Loucy (cell line): ENCODE measurements at regions not wholly inside any gene's neighbourhood (a gene's known extent, or its start where the extent isn't known, plus 50 kb on each side); places are given as distances from the start of the nearest gene placed in this dataset.

Experiments used
- H2AFZ ChIP-seq: fragments of 200-600 bp; sonication (generic); 2 replicates; pipeline ENCODE4 v1.6.0; 2016; ENCODE audit warnings: antibody characterized with exemption, mild to moderate bottlenecking, low read length, moderate library complexity
- H3F3A ChIP-seq: fragments of 200-600 bp; 2 replicates; pipeline ENCODE4 v1.6.0; 2016; ENCODE audit warnings: antibody characterized with exemption, low read depth, mild to moderate bottlenecking
- H3K27me3 ChIP-seq: fragments of 200-600 bp; sonication (generic); 2 replicates; pipeline ENCODE4 v1.6.1; 2014; ENCODE audit warnings: low read length, mild to moderate bottlenecking; ENCODE audit not compliant: insufficient read depth, poor library complexity, severe bottlenecking
- H3K36me3 ChIP-seq: fragments of 200-600 bp; sonication (generic); 2 replicates; pipeline ENCODE4 v1.6.1; 2016; ENCODE audit warnings: low read length; ENCODE audit not compliant: insufficient read depth
- H3K4me1 ChIP-seq: fragments of 200-600 bp; sonication (generic); 2 replicates; pipeline ENCODE4 v1.5.1; 2014; ENCODE audit warnings: low read length, mild to moderate bottlenecking; ENCODE audit not compliant: insufficient read depth, poor library complexity, severe bottlenecking
- H3K4me2 ChIP-seq: fragments of 200-600 bp; sonication (generic); 2 replicates; pipeline ENCODE4 v1.6.0; 2014; ENCODE audit warnings: antibody characterized with exemption, low read length, low read depth, mild to moderate bottlenecking; ENCODE audit not compliant: poor library complexity, severe bottlenecking
- H3K4me3 ChIP-seq: fragments of 200-600 bp; sonication (generic); 2 replicates; pipeline ENCODE4 v1.5.1; 2014; ENCODE audit warnings: low read length, mild to moderate bottlenecking, mixed read lengths; ENCODE audit not compliant: poor library complexity, severe bottlenecking
- H3K79me2 ChIP-seq: fragments of 200-600 bp; sonication (generic); 2 replicates; pipeline ENCODE4 v1.6.1; 2014; ENCODE audit warnings: low read length; ENCODE audit not compliant: insufficient read depth
- H3K9ac ChIP-seq: fragments of 200-600 bp; sonication (generic); 2 replicates; pipeline ENCODE4 v1.6.0; 2014; ENCODE audit warnings: mild to moderate bottlenecking, low read depth, low read length, moderate library complexity; ENCODE audit not compliant: poor library complexity, severe bottlenecking
- H3K9me2 ChIP-seq: fragments of 200-600 bp; sonication (generic); replicated peaks from 2 replicates; pipeline ENCODE4 v1.6.1; 2016; ENCODE audit warnings: low read depth, low read length, mixed read lengths
- H3K9me3 ChIP-seq: fragments of 200-600 bp; sonication (generic); 2 replicates; pipeline ENCODE4 v1.6.1; 2014; ENCODE audit warnings: mild to moderate bottlenecking, antibody characterized with exemption, low read length, low read depth; ENCODE audit not compliant: insufficient read depth
- H4K20me1 ChIP-seq: fragments of 200-600 bp; sonication (generic); 2 replicates; pipeline ENCODE4 v1.6.0; 2014; ENCODE audit warnings: antibody characterized with exemption, low read length, mild to moderate bottlenecking; ENCODE audit not compliant: insufficient read depth, poor library complexity, severe bottlenecking
- CTCF ChIP-seq: fragments of 200-600 bp; sonication (generic); conservative IDR thresholded peaks from 2 replicates; pipeline ENCODE4 v1.5.1; 2014; ENCODE audit warnings: mild to moderate bottlenecking, antibody characterized with exemption, low read length
- EZH2phosphoT487 ChIP-seq: fragments of 200-600 bp; IDR thresholded peaks from 2 replicates; pipeline ENCODE4 v1.6.1; 2018; ENCODE audit warnings: antibody characterized with exemption, mild to moderate bottlenecking, moderate library complexity, borderline replicate concordance

GRCh38 chr17:37838276-37838675, 85.9 kb upstream of the TBC1D3K start:
- Histone ChIP-seq H3K36me3 (no peaks in the 10 kb centered on the region), H3K4me1 (peaks cover 6% of the 10 kb centered on the region), H3K79me2 (no peaks in the 10 kb centered on the region), H2AFZ (no peak overlapping the region), H3F3A (no peaks in the 10 kb centered on the region), H3K27me3 (no peaks in the 10 kb centered on the region), H3K4me2 (no peak overlapping the region), H3K9ac (no peak overlapping the region), H3K9me2 (no peaks in the 10 kb centered on the region), H3K4me3 (no peak overlapping the region), H3K9me3 (no peaks in the 10 kb centered on the region), H4K20me1 (no peaks in the 10 kb centered on the region)
- TF ChIP-seq EZH2phosphoT487 (no peak), CTCF (no peak)

DNA sequence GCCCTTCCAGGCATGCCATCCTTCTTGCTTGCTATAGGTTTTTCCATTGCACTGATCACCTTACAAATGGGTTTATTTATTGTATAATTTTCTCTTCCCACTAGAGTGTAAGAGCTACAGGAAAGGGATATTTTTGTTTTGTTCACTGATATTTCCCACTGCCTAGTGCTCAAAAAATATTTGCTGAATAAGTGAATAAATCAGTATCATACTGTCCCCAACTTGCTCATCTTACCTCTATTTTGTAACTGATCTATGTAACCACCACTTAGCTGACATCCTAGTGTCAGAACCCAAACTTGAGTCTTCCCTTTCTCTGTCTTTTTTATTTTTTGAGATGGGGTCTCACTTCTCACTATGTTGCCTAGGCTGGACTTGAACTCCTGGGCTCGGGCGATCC, 87.6 kb upstream of the TBC1D3K start:
- H3K27me3 ChIP-seq, result no peaks in the 10 kb centered on the region
- peaks cover 6% of the 10 kb centered on the region for H3K4me1 ChIP-seq
- H3F3A ChIP-seq, result no peaks in the 10 kb centered on the region
- H2AFZ ChIP-seq, result no peak overlapping the region
- H3K4me2 ChIP-seq, result no peak overlapping the region
- TF ChIP-seq EZH2phosphoT487, result no peak
- H3K4me3 ChIP-seq, result no peak overlapping the region
- no peaks in the 10 kb centered on the region for H4K20me1 ChIP-seq
- H3K9ac ChIP-seq, result no peak overlapping the region
- H3K9me2 ChIP-seq, result no peaks in the 10 kb centered on the region
- H3K79me2 ChIP-seq, result no peaks in the 10 kb centered on the region
- H3K9me3 ChIP-seq, result no peaks in the 10 kb centered on the region
- no peaks in the 10 kb centered on the region for H3K36me3 ChIP-seq

DNA sequence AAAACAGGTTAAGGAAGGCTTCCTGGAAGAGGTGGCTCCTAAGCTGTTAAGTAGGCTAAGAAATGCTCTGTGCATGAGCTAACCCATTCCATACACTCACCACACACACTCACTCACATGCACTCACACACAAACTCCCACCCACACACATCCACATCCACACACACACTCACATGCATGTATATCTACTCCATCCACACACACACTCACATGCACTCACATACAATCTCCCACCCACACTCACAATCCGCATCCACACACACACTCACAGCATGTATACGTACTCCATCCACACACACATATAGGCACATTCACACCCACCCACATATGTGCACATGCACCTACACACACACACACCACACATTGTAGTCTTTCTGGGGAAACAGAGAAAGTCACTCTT, 89.3 kb upstream of the HNF1B start:
- H3F3A ChIP-seq, result no peaks in the 10 kb centered on the region
- no peak overlapping the region for H3K4me2 ChIP-seq
- H2AFZ ChIP-seq, result no peak overlapping the region
- no peaks in the 10 kb centered on the region for H4K20me1 ChIP-seq
- H3K4me1 ChIP-seq, result peaks cover 19% of the 10 kb centered on the region
- no peaks in the 10 kb centered on the region for H3K9me2 ChIP-seq
- no peak overlapping the region for H3K9ac ChIP-seq
- no peaks in the 10 kb centered on the region for H3K36me3 ChIP-seq
- H3K9me3 ChIP-seq, result no peaks in the 10 kb centered on the region
- no peaks in the 10 kb centered on the region for H3K79me2 ChIP-seq
- H3K27me3 ChIP-seq, result no peaks in the 10 kb centered on the region
- TF ChIP-seq EZH2phosphoT487 (no peak), CTCF (no peak)
- no peak overlapping the region for H3K4me3 ChIP-seq

- Histone ChIP-seq H3K79me2 (no peaks in the 10 kb centered on the region), H4K20me1 (no peaks in the 10 kb centered on the region), H3K4me1 (peaks cover 27% of the 10 kb centered on the region), H3K27me3 (no peaks in the 10 kb centered on the region), H3K4me3 (no peak overlapping the region), H3K9me2 (no peaks in the 10 kb centered on the region), H3K9ac (no peak overlapping the region), H3K4me2 (no peak overlapping the region), H3K36me3 (no peaks in the 10 kb centered on the region), H3F3A (no peaks in the 10 kb centered on the region), H3K9me3 (no peaks in the 10 kb centered on the region), H2AFZ (no peak overlapping the region)
- TF ChIP-seq CTCF (no peak), EZH2phosphoT487 (no peak)
These were observed 88.5 kb upstream of the HNF1B start for GRCh38 chr17:37833237-37833859.
